ENCODE measurements at regions not wholly inside any gene's neighbourhood (a gene's known extent, or its start where the extent isn't known, plus 50 kb on each side); places are given as distances from the start of the nearest gene placed in this dataset.

DNA sequence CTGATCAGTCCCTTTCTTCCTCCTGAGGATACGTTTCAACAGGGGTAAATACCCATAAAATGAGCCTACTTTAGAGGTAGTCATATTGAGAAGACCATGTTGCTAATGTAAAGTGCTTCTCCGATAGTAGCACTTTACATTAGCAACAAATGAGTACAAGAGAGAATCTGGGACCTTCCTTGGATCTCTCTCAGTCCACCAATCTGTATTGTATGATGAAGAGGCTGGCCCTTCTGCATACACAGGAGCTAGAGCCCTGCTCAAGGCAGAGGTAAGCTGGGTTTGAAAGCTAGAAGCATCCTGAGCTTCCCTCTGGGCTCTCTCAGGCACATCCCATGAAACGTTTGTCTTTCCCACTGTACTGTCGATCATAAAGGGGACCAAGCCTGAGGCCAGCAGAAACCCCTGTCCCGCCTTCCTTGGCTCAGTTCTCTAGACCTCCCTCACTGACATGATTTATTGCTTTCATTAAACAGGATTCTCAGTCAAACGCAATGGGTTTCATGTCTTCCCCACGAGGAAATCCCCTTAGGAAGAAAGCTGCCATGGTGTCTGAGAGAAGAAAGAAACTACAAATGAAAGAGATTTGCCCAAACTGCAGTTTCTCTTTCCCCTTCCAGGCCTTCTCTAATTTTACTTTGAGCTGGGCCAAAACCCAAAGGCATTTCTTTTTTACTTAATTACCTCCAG is 62.8 kb upstream of the BCAR3 start:
- DNase-seq, result no peak

DNA sequence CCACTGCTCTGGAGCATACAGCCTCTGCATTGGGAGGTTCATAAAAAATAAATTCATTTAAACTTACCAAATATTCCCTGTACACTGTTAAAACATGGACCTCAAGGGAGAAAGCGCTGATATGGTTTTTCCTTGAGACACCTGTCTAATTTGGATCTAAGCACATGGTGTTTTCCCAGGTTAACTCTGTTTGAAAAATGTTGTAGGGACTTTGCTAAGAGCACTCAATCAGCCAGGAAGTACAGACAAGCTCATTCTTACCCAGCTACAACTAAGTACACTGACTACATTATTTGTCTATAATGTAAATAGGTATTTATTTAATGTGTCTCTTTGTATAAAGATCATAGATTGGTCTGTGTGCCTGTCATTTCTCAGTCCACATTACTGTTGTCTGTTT is 61.8 kb upstream of the BCAR3 start:
- DNase-seq, result no peak

DNA sequence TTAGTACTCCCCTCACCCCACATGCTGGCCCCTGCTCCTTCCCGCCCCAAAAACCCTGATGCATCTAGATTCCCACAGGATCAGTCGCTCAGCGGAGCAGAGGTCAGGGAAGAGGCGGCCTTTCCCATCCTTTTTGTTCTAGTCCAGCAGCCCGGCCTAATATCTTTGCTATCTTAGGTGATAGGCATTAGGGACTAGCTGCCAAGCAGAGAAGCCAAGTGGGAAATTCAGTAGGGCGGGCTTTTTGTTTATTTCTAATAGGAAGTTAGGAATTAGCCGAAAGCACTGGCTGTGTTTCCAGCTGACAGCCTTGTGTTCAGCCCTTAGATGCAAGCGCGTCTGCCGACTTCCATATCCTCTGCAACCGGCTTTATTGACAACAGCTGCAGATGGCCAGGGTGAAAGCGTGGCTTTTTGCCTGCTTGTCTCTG is 59.0 kb upstream of the BCAR3 start:
- DNase-seq, result no peak

DNA sequence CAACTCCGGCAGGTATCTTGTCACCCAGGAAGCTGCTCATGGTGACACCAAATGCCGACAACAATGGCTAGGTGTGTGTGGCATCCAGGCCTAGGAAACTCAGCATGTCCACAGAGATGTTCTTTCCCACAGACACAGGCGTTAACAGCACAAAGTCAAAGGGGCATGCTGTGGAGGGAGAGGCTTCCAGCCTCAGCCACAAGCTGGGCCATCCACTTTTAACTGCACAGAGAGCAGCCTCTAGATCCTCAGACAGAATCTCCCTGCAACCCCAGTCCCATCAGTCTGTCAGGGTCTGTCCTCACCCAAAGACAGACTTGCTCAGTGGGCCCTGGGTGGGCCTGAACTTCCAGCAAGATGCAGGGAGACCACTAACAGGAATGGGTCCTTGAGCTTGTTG is 58.5 kb upstream of the BCAR3 start:
- no peak for DNase-seq

DNA sequence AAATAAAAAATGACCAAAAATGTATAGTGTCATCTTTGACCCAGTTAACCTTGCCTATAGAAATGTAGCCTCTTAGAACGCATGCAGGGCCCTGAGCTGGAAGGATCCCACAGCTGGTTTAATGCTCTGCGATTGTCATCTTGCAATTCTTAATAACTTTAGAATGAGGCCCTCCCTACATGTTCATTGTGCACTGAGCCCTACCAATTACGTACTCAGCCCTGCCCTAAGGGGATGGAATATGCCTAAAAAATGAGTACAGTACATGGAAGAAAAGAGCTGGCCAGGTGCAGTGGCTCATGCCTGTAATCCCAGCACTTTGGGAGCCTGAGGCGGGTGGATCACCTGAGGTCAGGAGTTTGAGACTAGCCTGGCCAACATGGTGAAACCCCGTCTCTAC is 57.8 kb upstream of the BCAR3 start:
- no peak for DNase-seq

DNA sequence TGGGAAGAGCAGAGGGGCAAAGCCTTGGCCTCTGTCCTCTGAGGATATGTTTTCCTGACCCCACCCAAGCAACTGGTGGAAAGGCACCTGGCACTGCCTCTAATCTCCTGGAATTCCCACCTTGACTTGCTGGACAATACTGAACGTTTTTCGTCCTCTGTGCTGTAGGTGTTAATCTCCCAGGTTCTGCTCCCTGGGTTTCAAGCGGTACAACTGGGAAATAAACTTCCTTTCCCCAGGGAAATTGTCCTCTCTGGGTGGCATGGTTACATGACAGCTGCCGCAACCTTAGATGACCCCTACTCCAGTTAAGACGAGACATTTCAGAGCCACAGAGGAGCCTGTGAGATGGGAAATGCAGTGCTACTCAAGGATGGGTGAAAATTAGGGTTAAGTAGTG is 57.3 kb upstream of the BCAR3 start:
- DNase-seq, result no peak

DNA sequence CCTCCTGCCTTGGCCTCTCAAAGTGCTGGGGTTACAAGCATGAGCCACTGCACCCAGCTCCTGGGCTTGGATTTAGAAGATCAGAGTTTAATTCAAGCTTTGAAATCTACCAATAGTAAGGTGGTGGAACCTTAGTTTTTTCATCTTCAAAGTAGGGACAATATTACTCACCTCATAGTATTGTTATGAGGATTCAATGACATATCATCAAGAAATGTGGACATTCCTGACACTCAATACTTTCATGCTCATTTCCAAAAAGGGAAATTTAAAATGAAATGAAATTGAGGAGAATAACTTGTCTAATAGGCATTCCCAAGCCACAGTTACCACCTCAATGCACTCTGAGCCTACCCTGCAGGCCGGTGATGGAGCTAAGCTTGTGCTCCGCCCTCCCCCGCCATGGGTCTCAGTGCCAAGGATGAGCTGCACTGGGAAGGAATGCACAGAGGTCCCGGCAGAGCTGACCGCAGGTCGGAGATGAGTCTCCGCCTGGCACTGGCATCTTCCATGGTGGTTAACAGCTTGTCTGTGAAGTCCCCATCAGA is 56.5 kb upstream of the BCAR3 start:
- no peak for DNase-seq

DNA sequence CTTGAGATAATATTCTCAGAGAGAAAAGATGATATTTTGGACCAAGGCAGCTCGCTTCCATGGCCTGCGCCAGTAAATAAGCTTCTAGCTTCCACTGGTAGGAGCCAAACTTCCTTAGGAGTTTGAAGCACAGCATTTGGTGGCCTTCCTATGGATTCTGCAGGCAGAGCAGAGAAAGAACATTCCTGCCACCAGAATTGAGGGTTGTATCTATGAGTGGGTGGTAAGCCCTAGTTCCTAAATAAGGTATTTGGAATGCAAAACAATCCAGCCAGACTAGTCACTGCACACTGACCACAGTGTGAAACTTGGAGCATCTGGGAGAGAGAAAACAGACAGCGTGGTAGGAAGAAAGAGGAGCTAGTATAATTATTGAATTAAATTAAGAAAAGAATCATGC is 54.1 kb upstream of the BCAR3 start:
- no peak for DNase-seq

DNA sequence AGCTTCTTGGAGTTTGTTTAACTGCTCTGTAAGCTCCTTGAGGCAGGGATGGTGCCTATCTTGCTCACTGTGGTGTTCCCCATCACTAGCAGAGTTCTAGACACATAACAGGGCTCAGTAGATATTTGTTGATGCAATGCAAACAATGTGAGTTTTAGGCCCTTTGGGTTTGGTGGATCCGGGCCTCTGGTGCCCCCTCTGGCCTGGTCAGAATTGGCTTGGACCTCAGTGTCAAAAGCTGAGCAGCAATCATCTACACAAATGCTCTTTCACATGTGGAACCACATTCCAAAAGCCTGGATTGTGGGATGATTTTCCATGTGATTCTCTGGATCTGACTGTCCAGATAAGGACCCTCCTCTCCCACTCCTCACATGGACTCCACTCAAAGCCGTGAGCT is 53.4 kb upstream of the BCAR3 start:
- DNase-seq, result no peak

DNA sequence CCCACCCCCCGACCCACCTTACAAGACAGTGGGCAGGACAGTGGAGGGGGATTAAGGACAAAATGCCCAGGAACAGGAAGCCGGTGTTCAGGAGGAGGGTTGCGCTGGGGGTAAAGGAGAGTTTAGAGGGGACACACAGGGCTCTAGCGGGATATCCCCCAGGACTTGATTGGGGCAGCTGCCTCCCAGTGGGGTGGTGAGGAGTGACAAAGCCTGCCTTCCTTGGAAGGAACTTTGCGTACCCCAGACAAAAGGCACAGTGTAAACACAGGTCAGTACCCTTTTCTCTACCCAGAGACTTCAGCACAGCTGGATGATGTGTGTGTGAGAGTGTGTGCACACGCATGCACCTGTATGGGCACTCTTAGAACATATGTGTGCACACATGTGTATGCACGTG is 51.7 kb upstream of the BCAR3 start:
- no peak for DNase-seq

DNA sequence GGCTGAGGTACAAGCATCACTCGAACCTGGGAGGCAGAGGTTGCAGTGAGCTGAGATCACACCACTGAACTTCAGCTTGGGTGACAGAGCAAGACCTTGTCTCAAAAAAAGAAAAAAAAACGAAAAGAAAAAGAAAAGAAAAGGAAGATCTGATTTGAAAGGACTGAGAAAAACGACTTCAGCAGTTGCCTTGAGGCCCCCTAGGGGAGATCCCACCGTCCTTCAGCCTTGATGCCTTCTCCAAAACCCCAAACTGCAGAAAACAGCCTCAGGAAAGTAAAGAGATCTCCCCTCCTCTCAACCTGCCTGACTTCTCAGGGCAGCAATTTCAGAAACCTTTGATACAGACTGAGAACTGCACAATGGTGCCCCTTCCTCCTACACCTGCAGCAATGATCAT is 50.9 kb upstream of the BCAR3 start:
- no peak for DNase-seq
